HG03460 (cell line): ENCODE measurements at regions not wholly inside any gene's neighbourhood (a gene's known extent, or its start where the extent isn't known, plus 50 kb on each side); places are given as distances from the start of the nearest gene placed in this dataset.
"Not testable (repeated sequence)": the region's sequence is repeated elsewhere in the genome, so short reads cannot be mapped to it uniquely, and the experiment has no call there.

ENCODE experiments used
- ATAC-seq: cut with Tn5 transposase; IDR thresholded peaks from one replicate; pipeline ENCODE4 v1.9.1; 2021; ENCODE audit not compliant: unreplicated experiment

DNA sequence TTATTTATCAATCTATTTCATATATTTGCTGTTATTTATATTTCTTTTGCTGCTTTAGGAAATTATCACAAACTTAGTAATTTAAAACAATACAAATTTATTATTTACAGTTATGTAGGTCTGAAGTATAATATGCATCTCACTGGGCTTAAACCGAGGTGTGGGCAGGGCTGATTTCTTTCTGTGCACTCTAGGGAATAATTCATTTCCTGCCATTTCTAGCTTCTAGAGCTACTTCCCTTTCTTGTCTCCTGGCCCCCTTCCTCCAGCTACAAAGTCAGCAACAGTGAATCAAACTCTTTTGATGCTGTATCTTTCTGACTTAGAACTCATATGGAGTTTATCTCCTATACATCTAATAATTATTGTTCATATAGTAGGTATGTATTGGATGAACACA is 303.5 kb upstream of the ARSJ start:
- no peak for ATAC-seq

DNA sequence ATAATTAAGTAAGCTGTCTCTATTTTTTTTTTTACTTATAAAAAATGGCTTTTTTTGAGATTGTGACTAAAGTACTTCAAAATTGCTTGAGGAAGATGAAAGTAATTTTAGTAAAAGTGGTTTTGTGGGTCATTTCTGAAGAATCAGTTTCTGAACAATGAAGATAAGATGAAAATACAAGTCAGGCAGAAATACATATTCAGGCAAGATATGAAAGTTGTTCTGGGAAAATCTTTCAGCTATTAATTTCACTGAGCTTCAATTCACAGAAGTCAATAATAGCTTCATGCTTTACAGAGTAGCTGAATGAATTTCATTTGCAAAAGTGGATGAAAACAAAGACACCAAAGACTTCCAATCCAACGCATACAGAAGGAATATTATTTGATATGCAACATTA is 305.2 kb upstream of the ARSJ start:
- no peak for ATAC-seq

DNA sequence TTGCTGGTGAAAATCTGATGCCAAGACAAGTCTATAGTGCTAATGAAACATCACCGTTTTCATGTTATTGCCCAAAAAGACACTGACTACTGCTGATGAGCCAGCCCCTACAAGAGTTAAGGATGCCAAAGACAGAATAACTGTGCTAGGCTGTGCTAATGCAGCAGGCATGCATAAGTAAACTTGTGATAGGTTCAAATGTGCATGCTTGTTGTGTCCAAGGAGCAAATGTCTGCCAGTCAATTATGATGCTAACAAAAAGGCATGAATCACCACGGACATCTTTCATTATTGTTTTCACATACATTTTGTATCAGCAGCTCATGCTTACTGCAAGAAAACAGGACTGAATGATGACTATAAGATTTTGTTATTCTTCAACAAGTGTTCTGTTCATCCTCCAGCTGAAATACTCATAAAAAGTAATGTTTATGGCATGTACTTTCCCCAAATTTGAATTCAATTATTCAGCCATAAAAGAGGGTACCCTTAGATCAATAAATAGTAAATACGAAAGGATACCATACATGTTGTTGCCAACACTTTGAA is 306.9 kb upstream of the ARSJ start:
- no peak for ATAC-seq

DNA sequence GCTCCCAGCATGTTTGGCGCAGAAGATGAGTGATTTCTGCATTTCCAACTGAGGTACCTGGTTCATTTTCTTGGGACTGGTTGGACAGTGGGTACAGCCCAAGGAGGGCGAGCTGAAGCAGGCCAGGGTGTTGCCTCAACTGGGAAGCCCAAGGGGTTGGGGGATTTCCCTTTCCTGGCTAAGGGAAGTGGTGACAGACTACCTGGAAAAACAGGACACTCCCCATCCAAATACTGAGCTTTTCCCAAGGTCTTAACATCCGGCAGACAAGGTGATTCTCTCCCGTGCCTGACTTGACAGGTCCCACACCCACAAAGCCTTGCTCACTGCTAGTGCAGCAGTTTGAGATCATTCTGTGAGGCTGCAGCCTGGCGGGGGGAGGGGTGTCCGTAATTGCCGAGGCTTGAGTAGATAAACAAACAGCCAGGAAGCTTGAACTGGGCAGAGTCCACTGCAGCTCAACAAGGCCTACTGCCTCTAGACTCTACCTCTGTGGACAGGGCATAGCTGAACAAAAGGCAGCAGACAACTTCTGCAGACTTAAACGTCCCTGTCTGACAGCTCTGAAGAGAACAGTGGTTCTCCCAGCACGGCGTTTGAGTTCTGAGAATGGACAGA is 307.7 kb upstream of the ARSJ start:
- no peak for ATAC-seq

DNA sequence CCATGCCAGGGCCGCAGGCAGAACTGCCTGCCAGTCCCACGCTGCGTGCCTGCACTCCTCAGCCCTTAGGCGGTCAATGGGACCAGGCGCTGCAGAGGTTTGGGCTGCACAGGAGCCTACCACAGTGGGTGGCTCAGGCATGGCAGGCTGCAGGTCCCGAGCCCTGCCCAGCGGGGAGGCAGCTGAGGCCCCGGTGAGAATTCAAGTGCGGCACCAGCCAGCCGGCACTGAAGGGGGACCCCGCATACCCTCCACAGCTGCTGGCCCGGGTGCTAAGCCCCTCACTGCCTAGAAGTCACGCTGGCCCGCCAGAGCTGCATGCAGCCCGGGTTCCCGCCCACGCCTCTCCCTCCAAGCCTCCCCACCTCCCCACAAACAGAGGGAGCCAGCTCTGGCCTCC is 302.5 kb upstream of the UGT8 start:
- no peak for ATAC-seq

DNA sequence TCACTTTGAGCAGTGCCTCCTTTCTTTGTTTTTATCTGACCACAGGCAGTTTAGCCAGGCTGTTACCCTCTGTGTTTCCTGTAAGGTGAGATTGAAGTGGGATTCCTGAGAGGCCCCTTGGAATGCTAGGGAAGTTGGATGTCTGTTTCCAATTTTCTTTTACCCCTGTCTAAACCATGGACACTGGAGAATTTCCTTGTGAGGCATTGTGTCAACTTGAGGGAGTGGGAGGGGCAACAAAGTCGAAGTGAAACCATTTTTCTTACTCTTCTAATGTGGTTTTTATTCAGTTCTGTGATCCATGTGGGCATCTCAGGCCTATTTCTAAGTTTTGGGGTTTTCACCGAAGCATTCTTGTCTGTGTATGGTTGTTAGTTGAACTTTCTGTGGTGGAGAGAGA is 296.1 kb upstream of the UGT8 start:
- no peak for ATAC-seq

DNA sequence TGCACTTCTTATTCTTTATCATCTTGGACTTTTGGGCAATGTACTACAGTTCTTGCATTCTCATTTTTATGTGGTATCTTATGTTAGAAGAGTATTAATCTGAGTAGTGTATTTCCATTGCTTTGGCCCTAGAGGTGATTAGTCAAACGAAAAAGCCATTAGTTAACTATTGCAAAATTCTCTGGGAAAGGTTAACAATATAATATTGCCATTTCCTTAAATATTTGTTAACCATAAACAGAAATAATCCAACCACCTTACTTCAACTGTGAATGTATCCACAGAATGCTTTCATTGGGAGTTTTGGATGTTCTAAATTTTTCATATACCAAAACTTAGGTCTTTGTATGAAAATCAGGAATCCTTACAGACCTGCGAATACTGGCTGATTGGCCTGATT is 294.6 kb upstream of the UGT8 start:
- no peak for ATAC-seq

DNA sequence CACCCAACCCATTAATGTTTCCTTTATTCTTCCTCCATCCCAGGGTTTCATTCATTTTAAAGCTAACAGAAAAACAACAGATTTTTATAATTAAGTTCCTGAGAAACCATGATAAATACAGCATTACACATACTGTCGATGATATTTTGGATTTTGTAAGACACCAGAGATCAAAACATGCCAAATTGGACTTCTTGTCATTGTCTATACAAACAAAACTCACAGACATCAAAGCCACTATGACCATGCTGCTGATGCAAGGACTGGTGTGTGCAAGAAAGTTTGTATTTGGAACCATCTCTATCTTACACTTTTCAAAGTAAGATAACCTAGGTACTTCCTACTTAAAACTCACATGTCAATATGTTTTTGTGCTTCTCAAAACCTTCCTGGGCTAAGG is 294.0 kb upstream of the UGT8 start:
- ATAC-seq = no peak

DNA sequence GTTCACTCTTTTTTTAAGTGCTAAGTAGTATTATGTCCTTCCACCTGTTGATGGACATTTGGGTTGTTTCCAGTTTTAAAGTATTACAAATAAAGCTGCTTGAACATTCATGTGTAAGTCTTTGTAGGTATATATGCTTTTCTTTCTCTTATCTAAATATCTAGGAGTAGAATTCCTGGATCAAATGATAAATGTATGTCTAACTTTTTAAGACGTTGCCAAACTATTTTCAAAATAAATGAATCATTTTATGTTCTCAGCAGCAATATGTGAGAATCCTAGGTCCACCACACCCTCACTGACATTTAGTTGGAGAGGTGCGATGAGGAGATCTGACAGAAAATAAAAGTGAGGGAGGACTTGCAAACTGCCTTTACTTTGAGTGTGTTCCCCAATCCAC is 291.7 kb upstream of the UGT8 start:
- no peak for ATAC-seq

DNA sequence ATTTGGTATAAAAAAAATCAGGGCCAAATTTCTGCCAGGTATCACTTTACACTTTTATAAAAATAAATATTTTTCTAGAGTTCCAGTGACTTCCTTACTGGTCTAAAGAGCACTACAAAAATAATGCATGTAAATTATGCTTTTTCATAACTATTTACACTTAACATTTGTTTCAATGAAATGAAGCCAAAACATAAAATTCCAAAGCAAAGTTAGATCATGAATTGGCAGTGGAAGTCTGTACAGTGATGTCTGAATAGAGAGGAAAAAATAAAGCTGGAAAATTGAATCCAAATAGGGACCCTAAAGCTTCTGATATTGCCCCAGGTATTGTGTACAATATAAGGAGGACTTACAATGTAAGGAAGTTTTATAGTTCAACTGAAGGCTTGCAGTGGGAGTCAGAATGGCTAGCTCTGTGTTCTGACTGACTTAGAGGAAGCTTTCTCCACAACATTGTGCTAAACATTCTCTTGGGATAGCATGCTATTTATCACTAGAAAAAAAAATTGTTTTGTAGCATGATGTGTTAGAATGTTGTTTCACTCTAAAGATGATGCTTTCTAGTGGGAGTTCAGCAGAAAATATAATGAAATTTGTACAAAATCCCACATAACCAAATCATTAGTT is 288.2 kb upstream of the UGT8 start:
- no peak for ATAC-seq

DNA sequence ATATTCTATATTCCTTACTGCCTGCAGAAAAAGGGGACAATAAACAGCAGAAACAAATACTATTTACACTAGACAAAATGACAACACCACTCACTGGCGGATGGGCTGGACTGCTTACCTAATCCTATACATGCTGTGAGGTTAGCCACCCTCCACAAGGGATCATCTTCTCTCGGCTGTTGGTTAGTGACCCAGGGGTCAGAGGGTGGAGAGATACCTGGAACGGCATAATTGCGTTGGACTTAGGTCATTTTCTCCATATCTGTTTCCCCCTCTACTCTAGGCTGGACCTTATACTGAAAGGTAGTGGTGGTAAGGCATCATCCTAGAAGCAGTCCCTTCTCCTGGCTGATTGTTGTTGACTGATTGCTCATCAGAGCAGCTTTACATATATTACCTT is 286.8 kb upstream of the UGT8 start:
- ATAC-seq = no peak

DNA sequence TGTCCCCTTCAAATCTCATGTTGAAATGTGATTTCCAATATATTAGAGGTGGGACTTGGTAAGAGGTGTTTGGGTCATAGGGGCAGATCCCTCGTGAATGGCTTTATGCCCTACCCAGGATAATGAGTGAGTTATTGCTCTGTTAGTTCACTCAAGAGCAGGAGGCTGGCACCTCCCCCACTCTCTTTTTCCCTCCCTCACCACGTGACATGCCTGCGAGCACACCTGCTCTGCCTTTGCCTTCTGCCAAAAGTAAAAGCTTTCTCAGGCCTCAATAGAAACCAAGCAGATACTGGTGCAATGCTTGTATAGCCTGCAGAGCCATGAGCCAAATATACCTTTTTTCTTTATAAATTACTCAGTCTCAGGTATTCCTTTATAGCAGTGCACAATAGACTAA is 286.3 kb upstream of the UGT8 start:
- ATAC-seq = no peak

DNA sequence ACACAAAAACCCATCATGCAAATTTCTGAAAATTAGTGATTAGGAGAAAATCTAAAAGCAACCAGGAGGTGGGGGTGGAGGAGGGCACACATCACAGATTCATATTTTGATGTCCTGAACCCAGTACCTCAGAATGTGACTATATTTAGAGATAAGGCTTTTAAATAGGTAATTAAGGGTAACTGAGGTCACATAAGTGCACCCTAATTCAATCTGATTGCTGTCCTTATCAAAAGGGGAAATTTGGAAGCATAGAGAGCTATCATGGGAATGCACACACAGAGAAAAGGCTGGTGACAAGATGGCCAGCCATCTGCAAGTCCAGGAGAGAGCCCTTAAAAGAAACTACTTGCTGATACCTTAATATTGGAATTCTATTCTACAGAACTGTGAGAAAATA is 281.8 kb upstream of the UGT8 start:
- no peak for ATAC-seq

DNA sequence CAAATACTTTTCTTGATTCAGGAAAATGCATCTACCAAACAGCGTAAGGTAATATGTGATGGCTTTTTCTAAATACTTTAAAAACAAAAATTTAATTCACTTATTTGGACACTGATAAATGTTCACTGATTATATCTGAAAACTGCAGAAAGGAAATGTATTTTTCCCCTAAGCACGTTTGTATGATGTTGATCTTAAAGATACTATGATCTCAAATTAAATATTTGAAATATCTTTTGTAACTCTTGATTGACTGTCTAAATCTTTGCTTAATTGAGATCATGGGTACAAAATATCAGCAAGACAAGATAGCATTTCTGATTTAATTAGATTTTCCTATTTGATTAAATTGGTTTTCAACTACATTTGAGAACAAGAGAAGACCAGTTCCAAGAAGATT is 281.0 kb upstream of the UGT8 start:
- ATAC-seq = no peak

DNA sequence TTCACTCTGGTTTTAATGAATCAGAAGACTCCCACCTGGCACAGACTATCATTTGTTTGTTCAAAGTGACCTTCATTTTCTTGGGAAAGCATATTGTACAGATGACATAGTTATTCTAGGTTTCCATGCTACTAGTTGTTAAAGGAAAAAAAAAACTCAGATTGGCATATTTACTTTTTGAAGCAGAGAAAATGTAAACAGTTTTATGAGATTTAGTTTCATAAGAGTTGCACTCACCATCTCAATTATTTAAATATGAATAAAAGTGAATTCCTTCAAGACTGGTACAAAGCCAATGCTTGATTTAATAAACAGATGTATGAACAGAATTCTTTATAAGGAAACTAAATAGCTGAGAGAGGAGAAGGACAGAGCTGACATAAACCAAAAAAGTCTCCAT is 280.3 kb upstream of the UGT8 start:
- ATAC-seq = no peak

DNA sequence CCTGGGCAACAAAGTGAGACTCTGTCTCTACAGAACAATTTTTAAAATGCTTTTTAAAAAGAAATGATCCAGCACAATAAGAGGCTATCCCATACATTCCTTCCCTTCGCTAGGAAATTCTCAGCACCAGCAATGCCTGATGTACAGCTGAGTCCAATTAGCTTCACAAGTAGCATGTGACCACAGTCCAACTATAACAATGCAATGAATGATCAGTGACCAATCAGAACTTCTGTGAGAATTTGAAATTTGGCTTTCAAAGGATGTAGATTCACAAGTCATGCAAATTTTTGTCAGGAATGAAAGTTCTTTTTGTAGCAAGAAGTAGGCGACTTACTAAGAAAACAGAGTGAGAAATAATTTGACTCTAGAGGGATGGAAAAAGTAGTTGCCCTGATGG is 278.5 kb upstream of the UGT8 start:
- no peak for ATAC-seq

DNA sequence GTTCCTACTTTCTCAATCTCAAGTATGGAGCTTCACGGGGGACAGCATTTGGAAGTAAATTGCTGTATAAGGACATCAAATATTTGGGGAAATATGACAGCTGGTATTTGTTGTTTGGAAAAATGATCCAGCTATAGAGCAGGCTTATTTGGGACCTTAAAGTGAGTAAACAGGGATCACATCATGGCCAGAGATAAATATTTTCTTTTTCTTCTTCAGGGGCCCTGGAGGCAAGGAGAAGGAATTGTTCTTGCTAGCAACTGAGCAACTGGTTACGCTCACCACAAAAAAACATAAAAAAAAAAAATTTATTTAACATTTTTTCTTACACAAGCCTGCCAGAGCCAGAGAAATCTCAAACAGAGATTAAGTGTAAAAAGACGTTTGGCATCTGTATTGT is 277.2 kb upstream of the UGT8 start:
- ATAC-seq = no peak

DNA sequence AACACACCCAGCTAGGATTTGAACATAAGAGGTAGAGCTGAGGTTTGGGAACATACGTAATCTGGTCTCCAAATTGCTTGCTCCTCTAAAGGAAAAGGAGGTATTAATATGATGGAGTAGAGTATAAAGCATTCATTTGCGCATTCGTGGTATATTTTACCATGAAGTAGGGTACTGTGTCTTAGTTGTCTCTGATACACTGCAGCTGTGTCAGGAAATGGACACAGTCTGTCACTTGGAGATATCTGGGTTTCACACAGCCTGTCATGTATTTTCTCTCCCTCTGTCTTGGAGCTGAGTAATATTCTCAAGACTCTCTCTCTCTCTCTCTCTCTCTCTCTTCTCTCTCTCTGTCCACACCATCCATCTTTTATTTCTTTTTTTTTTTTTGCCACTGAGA is 274.8 kb upstream of the UGT8 start:
- no peak for ATAC-seq

DNA sequence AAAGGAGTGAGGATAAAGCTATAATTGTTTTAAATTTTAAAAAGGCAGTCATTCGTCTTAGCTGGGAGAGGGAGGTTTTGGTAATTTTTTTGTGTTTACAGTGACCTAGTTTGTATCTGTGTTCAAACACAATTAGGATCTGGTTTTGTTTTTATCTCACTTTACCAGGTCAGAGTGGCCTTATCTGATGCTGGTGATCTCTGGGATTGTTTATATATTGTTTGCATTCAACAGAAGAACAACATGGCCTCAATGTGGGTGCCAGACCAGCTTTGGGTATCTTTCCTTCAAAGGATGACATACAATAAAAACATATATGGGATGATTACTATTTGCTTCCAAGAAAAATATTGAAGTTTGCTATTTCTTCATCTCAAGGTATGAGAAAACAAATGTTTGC is 272.2 kb upstream of the UGT8 start:
- no peak for ATAC-seq

DNA sequence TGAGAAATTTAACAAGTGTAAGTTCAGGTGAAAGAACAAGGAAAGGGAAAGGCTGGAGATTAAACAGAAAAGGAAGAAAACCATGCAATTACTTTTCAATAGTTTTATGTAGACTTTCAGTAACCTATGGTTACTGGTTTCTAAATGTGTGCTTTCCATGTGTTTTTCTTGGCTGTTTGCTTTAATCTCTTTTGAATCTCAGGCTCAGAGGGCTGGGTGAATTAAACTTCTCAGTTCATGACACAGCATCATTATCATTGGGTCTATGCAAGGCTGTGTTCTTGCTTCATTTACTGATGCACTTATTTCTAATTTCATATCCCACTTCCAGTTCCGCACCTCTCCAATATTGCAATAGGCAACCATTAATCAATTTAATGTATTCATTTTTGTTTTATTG is 266.5 kb upstream of the UGT8 start:
- no peak for ATAC-seq

DNA sequence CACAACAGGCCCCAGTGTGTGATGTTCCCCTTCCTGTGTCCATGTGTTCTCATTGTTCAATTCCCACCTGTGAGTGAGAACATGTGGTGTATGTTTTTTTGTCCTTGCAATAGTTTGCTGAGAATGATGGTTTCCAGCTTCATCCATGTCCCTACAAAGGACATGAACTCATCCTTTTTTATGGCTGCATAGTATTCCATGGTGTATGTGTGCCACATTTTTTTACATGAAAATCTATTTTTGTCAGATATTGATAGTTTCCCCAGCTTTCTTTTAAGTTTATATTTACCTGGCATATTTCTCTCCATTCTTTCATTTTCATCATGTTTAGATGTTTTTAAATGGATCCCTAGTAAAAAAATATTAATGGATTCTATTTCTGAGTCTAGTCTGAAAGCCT is 264.2 kb upstream of the UGT8 start:
- not testable (repeated sequence) for ATAC-seq

DNA sequence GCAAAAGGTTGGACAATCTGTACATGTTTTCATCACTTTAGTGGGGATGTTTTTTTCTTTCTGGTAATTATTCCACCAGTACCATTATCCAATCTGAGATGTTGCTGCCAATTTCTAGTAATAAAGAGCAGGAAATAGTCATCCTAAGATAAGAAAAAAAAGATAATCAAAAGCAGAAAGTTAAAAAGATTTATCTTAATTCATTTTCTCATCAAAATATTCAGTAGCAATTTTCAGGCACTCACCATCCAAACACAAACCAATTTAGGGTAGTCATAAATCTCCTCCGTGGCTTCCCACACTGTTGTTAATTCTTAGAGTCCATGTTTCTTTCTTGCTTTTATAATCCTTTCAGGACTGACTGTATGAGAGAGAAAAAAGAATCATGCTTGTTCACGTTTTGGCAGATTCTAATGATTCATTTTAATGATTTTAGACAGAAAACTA is 263.7 kb upstream of the UGT8 start:
- no peak for ATAC-seq

DNA sequence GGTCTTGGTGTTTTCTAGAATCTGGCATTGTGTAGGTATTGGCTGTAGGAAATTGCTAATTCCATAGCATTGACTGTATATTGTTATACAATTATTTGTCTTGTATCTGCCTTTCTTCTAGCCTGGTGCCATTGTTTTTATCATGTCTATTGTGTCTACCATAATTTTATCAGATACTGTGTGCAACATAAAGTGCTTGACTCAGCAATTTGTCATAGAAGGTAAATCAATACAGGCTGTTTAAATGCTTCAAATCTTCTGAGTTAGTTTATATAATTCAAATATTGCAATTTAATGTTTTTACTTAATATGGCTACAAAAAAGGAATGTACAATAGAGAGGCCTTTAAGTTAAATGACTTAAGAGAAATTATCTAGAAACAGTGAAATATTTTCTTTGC is 263.3 kb upstream of the UGT8 start:
- ATAC-seq = no peak
